ENCODE measurements at regions not wholly inside any gene's neighbourhood (a gene's known extent, or its start where the extent isn't known, plus 50 kb on each side); places are given as distances from the start of the nearest gene placed in this dataset.
"Not testable (repeated sequence)": the region's sequence is repeated elsewhere in the genome, so short reads cannot be mapped to it uniquely, and the experiment has no call there.

DNA sequence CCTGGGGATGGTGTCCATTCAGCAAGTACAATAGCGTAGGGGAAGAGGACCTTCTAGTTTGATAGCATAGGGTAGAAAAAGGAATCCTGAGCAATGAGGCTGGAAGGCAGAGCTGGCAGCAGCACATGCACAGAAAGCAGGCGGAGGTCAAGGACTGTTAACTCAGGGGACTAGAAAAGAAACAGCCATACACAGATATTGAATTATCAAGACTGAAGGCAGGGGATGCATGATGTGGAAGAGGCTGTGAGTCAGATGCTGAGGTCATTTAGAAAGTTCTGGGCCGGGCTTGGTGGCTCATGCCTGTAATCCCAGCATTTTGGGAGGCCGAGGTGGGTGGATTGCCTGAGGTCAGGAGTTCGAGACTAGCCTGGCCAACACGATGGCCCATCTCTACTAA lies 65.6 kb downstream of the OPTC start:
- Histone ChIP-seq H3K9me3 (ENCODE audit: control insufficient read depth, low read depth, low read length) (no peaks in the 10 kb centered on the region), H3K36me3 (ENCODE audit: control insufficient read depth, low read depth, low read length) (no peaks in the 10 kb centered on the region), H3K4me1 (ENCODE audit: control insufficient read depth, low read depth, low read length) (peaks cover 24% of the 10 kb centered on the region), H3K9ac (ENCODE audit: low read length) (no peak overlapping the region), H3K27ac (ENCODE audit: low read length) (no peak overlapping the region), H3K4me3 (ENCODE audit: low read length) (no peak overlapping the region), H3K27me3 (ENCODE audit: control insufficient read depth, insufficient read depth, low read length) (no peaks in the 10 kb centered on the region)

GRCh38 chr1:203561761-203562160 lies 64.9 kb upstream of the ATP2B4 start:
- not testable (repeated sequence) for H3K36me3 ChIP-seq (ENCODE audit: control insufficient read depth, low read depth, low read length); H3K27ac ChIP-seq (ENCODE audit: low read length); H3K9ac ChIP-seq (ENCODE audit: low read length); H3K4me1 ChIP-seq (ENCODE audit: control insufficient read depth, low read depth, low read length); H3K9me3 ChIP-seq (ENCODE audit: control insufficient read depth, low read depth, low read length); H3K27me3 ChIP-seq (ENCODE audit: control insufficient read depth, insufficient read depth, low read length); H3K4me3 ChIP-seq (ENCODE audit: low read length)

GRCh38 chr1:203563291-203563690 lies 63.3 kb upstream of the ATP2B4 start:
- Histone ChIP-seq H3K27me3 (ENCODE audit: control insufficient read depth, insufficient read depth, low read length) (no peaks in the 10 kb centered on the region), H3K4me3 (ENCODE audit: low read length) (no peak overlapping the region), H3K4me1 (ENCODE audit: control insufficient read depth, low read depth, low read length) (no peaks in the 10 kb centered on the region), H3K27ac (ENCODE audit: low read length) (no peak overlapping the region), H3K9me3 (ENCODE audit: control insufficient read depth, low read depth, low read length) (no peaks in the 10 kb centered on the region), H3K36me3 (ENCODE audit: control insufficient read depth, low read depth, low read length) (no peaks in the 10 kb centered on the region), H3K9ac (ENCODE audit: low read length) (no peak overlapping the region)

DNA sequence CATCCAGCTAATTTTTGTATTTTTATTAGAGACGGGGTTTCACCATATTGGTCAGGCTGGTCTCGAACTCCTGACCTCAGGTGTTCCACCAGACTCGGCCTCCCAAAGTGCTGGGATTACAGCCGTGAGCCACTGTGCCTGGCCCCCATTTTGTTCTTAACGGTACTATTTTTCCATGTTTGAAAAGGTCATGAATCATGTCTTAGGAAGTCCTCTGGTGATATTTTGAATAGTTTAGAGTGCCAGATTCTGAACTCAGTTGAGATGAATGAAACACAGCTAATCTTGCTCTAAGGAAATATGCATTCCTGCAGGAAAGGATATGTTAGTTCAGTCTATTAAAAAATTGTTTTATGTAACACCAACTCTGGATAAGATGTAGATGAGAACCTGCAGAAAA lies 62.6 kb upstream of the ATP2B4 start:
- Histone ChIP-seq H3K27me3 (ENCODE audit: control insufficient read depth, insufficient read depth, low read length) (no peaks in the 10 kb centered on the region), H3K4me1 (ENCODE audit: control insufficient read depth, low read depth, low read length) (no peaks in the 10 kb centered on the region), H3K9ac (ENCODE audit: low read length) (no peak overlapping the region), H3K4me3 (ENCODE audit: low read length) (no peak overlapping the region), H3K27ac (ENCODE audit: low read length) (no peak overlapping the region), H3K9me3 (ENCODE audit: control insufficient read depth, low read depth, low read length) (no peaks in the 10 kb centered on the region), H3K36me3 (ENCODE audit: control insufficient read depth, low read depth, low read length) (no peaks in the 10 kb centered on the region)

DNA sequence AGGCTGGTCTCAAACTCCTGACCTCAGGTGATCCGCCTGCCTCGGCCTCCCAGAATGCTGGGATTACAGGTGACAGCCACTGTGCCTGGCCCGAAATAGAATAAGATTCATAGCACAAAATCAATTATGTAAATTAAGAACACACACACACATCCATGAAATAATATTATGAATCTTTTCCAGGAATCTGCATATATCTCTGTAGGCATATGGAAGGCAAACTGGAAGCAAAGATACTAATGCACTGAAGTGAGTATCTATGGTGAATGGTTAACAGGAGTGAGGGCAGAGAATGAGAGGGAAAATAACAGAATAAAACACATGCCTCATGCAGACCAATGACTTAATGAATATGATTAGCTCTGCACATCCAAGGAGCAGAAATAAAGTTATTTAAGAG lies 61.6 kb upstream of the ATP2B4 start:
- H3K36me3 ChIP-seq (ENCODE audit: control insufficient read depth, low read depth, low read length) = no peaks in the 10 kb centered on the region
- H3K4me1 ChIP-seq (ENCODE audit: control insufficient read depth, low read depth, low read length) = no peaks in the 10 kb centered on the region

GRCh38 chr1:203565981-203566380 lies 60.7 kb upstream of the ATP2B4 start:
- Histone ChIP-seq H3K4me3 (ENCODE audit: low read length) (no peak overlapping the region), H3K9me3 (ENCODE audit: control insufficient read depth, low read depth, low read length) (no peaks in the 10 kb centered on the region), H3K9ac (ENCODE audit: low read length) (no peak overlapping the region), H3K36me3 (ENCODE audit: control insufficient read depth, low read depth, low read length) (no peaks in the 10 kb centered on the region), H3K4me1 (ENCODE audit: control insufficient read depth, low read depth, low read length) (no peaks in the 10 kb centered on the region), H3K27ac (ENCODE audit: low read length) (no peak overlapping the region), H3K27me3 (ENCODE audit: control insufficient read depth, insufficient read depth, low read length) (no peaks in the 10 kb centered on the region)

More for the DNA sequence above, 61.6 kb upstream of the ATP2B4 start:
- Histone ChIP-seq H3K27me3 (ENCODE audit: control insufficient read depth, insufficient read depth, low read length) (no peaks in the 10 kb centered on the region), H3K27ac (ENCODE audit: low read length) (no peak overlapping the region), H3K9me3 (ENCODE audit: control insufficient read depth, low read depth, low read length) (no peaks in the 10 kb centered on the region), H3K4me3 (ENCODE audit: low read length) (no peak overlapping the region), H3K9ac (ENCODE audit: low read length) (no peak overlapping the region)

- not testable (repeated sequence) for H3K27ac ChIP-seq (ENCODE audit: low read length); H3K36me3 ChIP-seq (ENCODE audit: control insufficient read depth, low read depth, low read length); H3K4me3 ChIP-seq (ENCODE audit: low read length); H3K9ac ChIP-seq (ENCODE audit: low read length); H3K9me3 ChIP-seq (ENCODE audit: control insufficient read depth, low read depth, low read length); H3K4me1 ChIP-seq (ENCODE audit: control insufficient read depth, low read depth, low read length); H3K27me3 ChIP-seq (ENCODE audit: control insufficient read depth, insufficient read depth, low read length)
Measured at GRCh38 chr1:203566966-203567365, 59.7 kb upstream of the ATP2B4 start.

- H3K27ac ChIP-seq (ENCODE audit: low read length) = no peak overlapping the region
- no peak overlapping the region for H3K4me3 ChIP-seq (ENCODE audit: low read length)
- peaks cover 12% of the 10 kb centered on the region for H3K4me1 ChIP-seq (ENCODE audit: control insufficient read depth, low read depth, low read length)
- no peaks in the 10 kb centered on the region for H3K36me3 ChIP-seq (ENCODE audit: control insufficient read depth, low read depth, low read length)
- no peak overlapping the region for H3K9ac ChIP-seq (ENCODE audit: low read length)
- no peaks in the 10 kb centered on the region for H3K9me3 ChIP-seq (ENCODE audit: control insufficient read depth, low read depth, low read length)
- H3K27me3 ChIP-seq (ENCODE audit: control insufficient read depth, insufficient read depth, low read length) = no peaks in the 10 kb centered on the region
Measured at GRCh38 chr1:203567596-203567995, 59.0 kb upstream of the ATP2B4 start.

- Histone ChIP-seq H3K27me3 (ENCODE audit: control insufficient read depth, insufficient read depth, low read length) (no peaks in the 10 kb centered on the region), H3K9me3 (ENCODE audit: control insufficient read depth, low read depth, low read length) (no peaks in the 10 kb centered on the region), H3K4me1 (ENCODE audit: control insufficient read depth, low read depth, low read length) (peaks cover 13% of the 10 kb centered on the region), H3K36me3 (ENCODE audit: control insufficient read depth, low read depth, low read length) (no peaks in the 10 kb centered on the region), H3K4me3 (ENCODE audit: low read length) (no peak overlapping the region), H3K27ac (ENCODE audit: low read length) (no peak overlapping the region), H3K9ac (ENCODE audit: low read length) (no peak overlapping the region)
Measured at GRCh38 chr1:203569490-203570318, 56.9 kb upstream of the ATP2B4 start.

GRCh38 chr1:203570805-203571204 lies 55.8 kb upstream of the ATP2B4 start:
- H3K4me1 ChIP-seq (ENCODE audit: control insufficient read depth, low read depth, low read length) = peaks cover 13% of the 10 kb centered on the region
- H3K9ac ChIP-seq (ENCODE audit: low read length) = no peak overlapping the region
- H3K27me3 ChIP-seq (ENCODE audit: control insufficient read depth, insufficient read depth, low read length) = no peaks in the 10 kb centered on the region
- H3K27ac ChIP-seq (ENCODE audit: low read length) = no peak overlapping the region
- no peak overlapping the region for H3K4me3 ChIP-seq (ENCODE audit: low read length)
- H3K9me3 ChIP-seq (ENCODE audit: control insufficient read depth, low read depth, low read length) = no peaks in the 10 kb centered on the region
- no peaks in the 10 kb centered on the region for H3K36me3 ChIP-seq (ENCODE audit: control insufficient read depth, low read depth, low read length)

GRCh38 chr1:203571661-203572060 lies 55.0 kb upstream of the ATP2B4 start:
- no peaks in the 10 kb centered on the region for H3K36me3 ChIP-seq (ENCODE audit: control insufficient read depth, low read depth, low read length)
- H3K27me3 ChIP-seq (ENCODE audit: control insufficient read depth, insufficient read depth, low read length) = no peaks in the 10 kb centered on the region
- H3K4me3 ChIP-seq (ENCODE audit: low read length) = no peak overlapping the region
- peak overlapping the region; percentile 9 for H3K27ac ChIP-seq (ENCODE audit: low read length)
- H3K4me1 ChIP-seq (ENCODE audit: control insufficient read depth, low read depth, low read length) = peaks cover 13% of the 10 kb centered on the region
- H3K9ac ChIP-seq (ENCODE audit: low read length) = peak overlapping the region; percentile 56
- H3K9me3 ChIP-seq (ENCODE audit: control insufficient read depth, low read depth, low read length) = no peaks in the 10 kb centered on the region

DNA sequence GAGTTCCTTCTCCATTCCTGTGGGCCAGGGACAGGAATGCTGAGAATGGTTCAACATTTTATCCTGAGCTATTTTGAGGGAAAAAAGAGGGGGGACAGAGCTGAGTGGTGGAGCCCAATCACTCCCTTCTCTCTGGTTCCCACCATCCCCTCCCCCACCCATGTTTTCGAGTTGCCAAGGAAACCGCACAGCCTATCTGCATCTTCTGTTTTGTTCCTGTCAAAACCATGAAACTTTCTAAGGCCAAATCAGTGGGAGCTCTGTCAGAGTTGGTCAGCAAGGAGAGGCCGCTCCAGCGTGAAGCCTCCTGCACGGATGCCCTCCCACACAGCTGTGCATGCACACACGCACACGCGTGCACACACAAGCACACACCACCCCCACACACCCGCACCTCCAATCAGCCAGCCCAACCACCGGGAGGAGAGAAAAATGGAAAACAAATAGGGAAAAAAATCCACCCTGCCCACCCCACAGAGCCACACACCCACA lies 54.5 kb upstream of the ATP2B4 start:
- Histone ChIP-seq H3K9me3 (ENCODE audit: control insufficient read depth, low read depth, low read length) (no peaks in the 10 kb centered on the region), H3K27ac (ENCODE audit: low read length) (peak overlapping the region; percentile 56), H3K4me1 (ENCODE audit: control insufficient read depth, low read depth, low read length) (peaks cover 13% of the 10 kb centered on the region), H3K9ac (ENCODE audit: low read length) (peak overlapping the region; percentile 56), H3K36me3 (ENCODE audit: control insufficient read depth, low read depth, low read length) (no peaks in the 10 kb centered on the region), H3K27me3 (ENCODE audit: control insufficient read depth, insufficient read depth, low read length) (no peaks in the 10 kb centered on the region), H3K4me3 (ENCODE audit: low read length) (no peak overlapping the region)

All from iPS-18a (cell line).